Sciatic nerve (tissue), 2 donors: ENCODE measurements at regions not wholly inside any gene's neighbourhood (a gene's known extent, or its start where the extent isn't known, plus 50 kb on each side); places are given as distances from the start of the nearest gene placed in this dataset.

Source experiments
- ATAC-seq: fragments of 200-7000 bp; cut with Tn5 transposase; one replicate; pipeline ENCODE4 v1.9.1; 2020; ENCODE audit warnings: mild to moderate bottlenecking, moderate library complexity
- DNase-seq: peaks from one replicate; pipeline ENCODE4 v3.0.0-alpha.2; 2020; ENCODE audit warnings: low spot score
- intact Hi-C: fragments of 100-400 bp; cut with DNase I; formaldehyde crosslinking; loops from one replicate; pipeline ENCODE4 v1.14.2; 2022
- donor health status: DM: no; HTN: no; CAD: no.
- donor health status: DM: no; HTN: no; CAD: no.

DNA sequence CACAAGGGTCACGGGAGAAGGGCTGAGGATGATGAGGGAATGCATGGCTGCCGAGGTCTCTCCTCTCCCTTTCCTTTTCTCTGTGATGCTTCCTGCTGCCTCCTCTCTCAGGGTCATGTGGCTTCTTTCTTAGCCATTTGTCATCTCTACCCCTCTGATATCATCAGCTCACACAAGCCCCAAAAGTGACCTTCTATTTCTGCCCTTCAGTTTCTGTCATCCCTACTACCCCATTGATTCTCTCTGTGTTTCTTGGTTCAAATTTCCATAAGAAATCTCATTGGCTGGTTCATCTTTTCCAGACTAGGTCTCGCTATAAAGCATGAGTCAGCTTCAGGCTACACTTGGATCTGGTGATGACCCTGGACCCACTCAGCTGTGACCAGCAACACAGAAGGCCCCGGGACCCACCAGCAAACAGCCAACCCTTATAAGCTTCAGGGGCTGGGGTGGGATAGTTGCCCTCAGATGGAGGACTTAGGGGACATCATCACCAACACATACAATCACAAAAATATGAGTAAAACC, 284.3 kb downstream of the SKAP2 start:
- no peak for DNase-seq

DNA sequence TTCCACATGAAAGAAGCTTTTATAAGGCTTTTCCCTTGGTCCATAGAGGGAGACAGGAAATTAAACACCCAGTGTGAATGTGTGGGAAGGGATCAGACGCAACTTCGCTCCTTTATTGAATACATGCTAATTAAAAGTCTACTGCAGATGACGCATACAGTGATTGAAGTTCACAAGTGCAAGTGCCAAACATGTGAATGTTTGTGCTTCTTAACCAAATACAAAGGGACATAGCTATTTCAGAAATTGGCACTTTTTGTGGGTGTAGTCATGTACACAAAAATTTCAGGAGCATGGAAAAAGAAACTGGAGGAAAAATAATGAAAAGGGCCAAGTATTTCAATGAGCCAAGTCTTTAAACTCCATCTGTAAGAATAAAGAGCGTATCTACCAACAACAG, 283.7 kb downstream of the SKAP2 start:
- DNase-seq (no peak), ATAC-seq (no peak)
- intact Hi-C loops: no loop called here

More for the DNA sequence above, 284.3 kb downstream of the SKAP2 start:
- ATAC-seq: no peak
- intact Hi-C loops: no loop called here

DNA sequence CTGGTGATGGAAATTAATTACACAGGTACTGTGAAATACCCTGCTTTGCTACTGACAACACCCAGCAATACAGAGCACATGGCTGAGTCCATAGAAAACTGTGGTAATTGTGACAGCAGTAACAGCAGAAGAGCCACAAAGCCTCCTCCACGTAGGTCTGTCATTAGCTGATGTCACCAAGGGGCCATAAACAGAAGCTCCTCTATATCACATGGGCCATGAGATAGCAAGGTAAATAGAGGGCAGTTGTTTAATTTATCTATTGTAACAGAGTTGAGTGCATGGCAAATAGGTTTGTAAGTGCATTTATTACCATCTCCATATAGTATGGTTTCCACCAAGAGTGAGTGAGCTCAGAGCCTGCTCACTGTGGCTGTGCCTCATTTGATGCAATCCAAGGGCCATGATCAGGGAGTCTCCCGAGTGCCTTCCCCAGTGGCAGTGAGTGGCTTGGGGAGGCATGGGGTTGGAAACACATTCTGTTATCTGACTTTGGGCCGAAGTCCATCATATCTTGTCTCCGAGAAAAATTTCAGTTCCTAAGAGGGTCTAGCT, 281.2 kb downstream of the SKAP2 start:
- ATAC-seq (no peak), DNase-seq (no peak)
- intact Hi-C loops: no loop called here

DNA sequence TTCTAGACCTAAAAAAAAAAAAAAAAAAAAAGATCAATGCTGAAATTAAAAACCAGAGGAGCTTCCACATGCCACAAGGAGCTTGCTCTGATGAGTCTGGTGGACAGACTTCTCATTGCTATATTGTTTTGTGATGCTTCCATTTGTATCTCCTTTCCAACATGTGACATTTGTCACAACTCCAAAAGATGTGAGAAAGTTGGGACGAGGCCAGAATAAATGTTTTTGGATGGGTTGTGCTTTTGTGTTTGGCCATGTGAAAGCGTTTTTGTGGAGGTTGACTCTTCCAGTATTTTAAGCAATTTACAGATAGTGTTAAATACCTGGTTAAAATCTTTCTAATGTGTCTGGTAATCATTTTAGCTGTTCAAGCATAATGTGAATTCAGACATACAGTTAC, 280.1 kb downstream of the SKAP2 start:
- intact Hi-C loops: no loop called here
- DNase-seq: no peak
- no peak for ATAC-seq

DNA sequence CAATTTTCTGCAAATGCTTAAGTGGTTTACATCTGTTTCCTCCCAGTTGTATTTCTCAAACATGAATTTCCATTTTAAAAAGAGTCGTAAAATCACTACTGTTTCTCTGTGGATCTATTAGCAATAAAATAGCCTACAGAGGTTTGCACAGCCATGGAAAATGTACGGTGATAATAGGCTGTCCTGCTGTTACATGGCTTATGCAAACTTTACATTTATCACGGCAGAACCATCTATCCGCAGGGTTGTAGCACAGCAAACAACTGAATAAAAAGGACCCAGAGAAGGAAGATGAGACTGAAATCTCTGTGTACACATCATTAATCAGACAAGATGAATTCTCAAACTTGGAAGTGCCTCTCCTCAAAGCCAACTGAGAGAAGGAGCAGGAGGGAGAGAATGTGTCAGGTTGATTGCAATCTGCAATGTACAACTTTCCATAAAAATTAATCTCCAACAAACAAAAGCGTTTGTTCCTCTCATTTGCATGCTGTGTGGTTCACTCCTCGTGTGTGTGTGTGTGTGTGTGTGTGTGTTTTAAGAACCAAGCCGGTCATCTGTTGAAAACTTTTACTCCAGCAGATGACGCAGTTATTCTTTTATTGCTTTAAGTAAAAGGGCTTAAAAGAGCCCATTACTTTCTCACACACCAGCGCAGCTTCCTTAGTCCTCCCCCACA, 279.3 kb downstream of the SKAP2 start:
- intact Hi-C loops: no loop called here
- ATAC-seq (no peak), DNase-seq (no peak)

DNA sequence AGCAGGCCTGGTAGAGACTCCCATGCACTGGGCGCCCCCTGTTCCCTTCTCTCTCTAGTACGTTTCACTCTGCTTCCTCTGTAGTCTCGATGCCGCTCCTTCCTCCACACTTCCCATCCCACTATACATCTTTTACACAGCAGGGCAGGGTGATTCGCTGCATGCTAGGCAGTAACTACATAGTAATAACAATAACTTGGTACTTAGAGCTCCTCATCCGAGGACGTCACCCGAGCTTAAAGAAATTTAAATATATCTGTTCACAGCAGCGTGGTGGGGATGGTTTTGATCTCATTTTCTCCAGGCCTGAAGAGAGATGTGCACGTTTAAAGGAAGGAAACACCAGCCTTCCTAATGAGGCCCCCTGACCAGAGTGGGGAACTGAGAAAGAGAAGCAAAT, 276.9 kb downstream of the SKAP2 start:
- ATAC-seq: no peak
- intact Hi-C loops: no loop called here

DNA sequence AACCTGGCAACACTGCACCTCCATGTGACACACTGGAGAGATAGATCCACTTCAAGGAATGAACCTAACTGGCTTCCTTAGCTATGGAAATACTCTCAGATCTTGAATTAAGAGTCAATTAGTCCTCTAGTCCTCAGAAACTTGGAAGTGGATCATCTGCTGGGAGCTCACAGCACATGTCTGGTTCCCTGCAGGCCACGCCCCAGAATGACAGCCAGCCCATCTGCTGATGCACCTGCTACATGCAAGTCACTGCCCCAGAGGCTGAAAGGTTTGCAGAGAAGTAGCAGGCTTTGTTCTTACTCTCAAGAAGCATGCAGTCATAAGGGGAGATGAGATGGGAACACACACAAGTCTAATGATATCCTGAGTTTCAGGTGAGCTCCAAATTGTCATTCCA, 275.9 kb downstream of the SKAP2 start:
- no peak for DNase-seq
- ATAC-seq: no peak
- intact Hi-C loops: no loop called here

More for the DNA sequence above, 276.9 kb downstream of the SKAP2 start:
- no peak for DNase-seq

DNA sequence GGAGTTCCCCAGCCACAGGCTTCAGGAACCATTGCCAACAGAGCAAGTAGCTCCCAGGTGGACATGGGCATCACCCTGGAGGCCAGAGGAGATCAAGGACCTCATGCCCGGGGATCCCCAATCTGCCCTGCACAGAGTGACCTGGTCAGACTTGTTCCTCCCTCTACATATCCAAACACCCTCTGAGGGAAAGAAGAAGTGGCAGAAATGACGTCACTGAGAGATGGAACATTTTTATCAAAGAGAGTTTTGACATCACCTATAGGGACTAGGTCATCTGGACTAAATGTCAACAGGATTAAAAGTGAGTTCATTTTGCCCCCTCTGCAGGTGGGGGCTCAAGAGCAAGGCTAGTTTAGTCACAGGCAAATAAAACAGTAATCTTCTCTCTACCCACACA, 273.7 kb downstream of the SKAP2 start:
- ATAC-seq: no peak
- intact Hi-C loops: no loop called here
- no peak for DNase-seq

DNA sequence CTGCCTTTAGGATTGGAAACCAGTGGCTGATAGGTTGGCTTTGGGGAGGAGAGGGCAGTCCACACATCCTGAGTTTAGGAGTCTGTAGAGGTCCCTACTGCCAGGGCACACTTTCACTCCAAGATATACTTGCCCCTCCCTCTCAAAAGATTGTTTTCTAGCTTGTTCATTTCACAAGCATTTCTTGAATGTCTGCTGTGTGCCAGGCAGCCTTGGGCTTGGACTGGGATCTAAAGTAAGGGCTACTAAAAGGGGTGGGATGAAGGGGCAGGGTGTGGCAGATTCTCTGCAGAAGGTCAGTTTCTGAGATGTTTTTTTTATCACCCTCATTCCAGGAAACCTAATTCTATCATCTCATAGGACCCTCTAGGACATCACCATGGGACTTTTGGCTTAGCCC, 272.4 kb downstream of the SKAP2 start:
- DNase-seq (no peak), ATAC-seq (no peak)
- intact Hi-C loops: no loop called here

DNA sequence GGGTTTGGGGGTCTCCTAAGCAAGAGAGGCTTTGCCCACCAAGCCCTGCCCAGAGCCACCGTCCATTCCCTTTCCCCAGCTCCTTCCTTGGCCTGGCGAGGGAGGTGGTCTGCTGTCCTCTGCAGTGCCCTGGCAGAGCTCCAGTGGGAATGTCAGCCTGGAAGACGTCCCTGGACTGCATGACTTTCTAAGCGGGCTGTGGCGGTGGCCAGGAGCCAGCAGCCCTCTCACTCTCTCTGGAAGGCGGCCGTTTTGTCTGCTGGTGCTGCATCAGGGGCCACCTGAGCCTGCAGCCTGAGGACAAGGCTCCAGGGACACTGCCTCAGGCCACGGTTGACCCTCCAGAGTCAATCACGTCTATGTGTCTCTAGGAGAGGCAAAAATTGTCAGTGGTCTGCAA, 271.0 kb downstream of the SKAP2 start:
- intact Hi-C loops: no loop called here
- DNase-seq: no peak
- ATAC-seq: peak; percentile 26

DNA sequence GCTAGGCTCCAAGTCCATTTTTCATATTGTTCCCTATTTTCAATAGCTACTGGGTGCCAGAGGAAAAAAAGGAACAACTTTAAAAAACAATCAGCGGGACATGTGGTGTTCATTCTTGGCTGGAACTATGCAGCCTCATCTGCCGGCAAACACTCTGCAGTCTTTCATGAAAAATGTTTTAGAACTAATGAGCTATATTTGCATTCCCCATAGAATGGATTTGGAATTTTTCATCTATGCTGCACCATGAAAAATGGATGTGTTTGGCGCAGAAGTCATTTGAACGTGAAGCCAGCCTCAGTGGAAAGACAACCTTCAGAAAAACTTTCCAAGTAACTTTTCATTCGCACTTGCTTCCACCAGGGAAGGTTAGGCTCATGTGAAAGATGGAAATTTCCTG, 270.5 kb downstream of the SKAP2 start:
- DNase-seq (no peak), ATAC-seq (no peak)
- intact Hi-C loops: no loop called here

DNA sequence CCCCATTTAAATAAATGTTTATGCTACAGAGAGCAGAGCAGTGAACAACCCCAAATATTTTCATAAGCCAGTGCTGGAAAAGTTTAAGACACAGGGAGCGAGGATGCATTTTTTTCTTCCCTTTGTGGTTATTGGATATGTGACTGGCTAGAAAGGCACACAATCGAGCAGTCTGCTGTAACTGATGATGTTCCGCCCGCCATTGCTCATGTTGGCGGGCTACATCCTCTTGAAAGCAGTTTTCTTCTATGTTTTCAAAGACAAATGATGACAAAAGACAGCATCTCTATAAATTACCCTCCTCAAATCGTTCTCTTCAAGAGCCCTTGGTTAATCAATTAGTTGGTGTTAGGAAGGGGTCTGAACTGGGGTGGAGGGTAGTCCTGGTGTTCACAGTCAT, 269.8 kb downstream of the SKAP2 start:
- ATAC-seq: no peak
- intact Hi-C loops: no loop called here
- no peak for DNase-seq

DNA sequence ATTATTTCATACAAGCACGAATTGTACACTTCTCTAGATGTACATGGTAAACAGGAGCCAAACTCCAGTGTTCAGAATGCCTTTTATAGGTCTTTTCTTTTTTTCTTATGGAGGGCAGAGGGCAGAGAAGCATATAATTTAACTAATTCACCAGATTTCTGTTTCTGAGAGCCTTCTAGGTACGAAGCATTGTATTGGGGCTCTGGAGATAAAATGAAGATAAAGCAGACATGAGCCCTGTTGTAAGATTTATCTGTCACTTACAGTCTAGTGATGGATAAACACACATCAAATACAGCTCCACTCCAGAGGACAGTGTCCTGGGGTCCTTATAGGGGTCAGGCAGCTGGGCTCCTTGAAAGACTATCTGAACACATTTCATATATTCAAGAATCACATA, 265.5 kb downstream of the SKAP2 start:
- ATAC-seq (no peak), DNase-seq (no peak)
- intact Hi-C loops: no loop called here

DNA sequence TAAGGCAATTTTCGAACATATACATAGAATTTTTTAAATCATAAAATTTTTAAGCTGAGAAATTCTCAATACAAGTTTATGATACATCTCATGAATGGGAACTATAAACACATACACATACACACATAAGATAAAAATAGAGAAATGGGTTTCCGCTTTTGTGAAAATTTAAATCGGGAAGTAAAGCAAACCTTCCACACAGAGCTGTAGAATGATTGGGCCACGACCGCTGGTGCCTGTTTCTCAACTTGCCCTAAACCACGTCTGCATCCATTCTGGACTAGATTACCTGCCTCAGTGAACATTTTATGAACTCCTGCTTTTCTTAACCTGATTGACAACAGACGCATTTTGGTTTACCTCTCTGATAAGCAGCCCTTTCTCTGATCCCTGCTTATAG, 264.4 kb downstream of the SKAP2 start:
- intact Hi-C loops: no loop called here
- ATAC-seq: no peak
- DNase-seq: no peak

DNA sequence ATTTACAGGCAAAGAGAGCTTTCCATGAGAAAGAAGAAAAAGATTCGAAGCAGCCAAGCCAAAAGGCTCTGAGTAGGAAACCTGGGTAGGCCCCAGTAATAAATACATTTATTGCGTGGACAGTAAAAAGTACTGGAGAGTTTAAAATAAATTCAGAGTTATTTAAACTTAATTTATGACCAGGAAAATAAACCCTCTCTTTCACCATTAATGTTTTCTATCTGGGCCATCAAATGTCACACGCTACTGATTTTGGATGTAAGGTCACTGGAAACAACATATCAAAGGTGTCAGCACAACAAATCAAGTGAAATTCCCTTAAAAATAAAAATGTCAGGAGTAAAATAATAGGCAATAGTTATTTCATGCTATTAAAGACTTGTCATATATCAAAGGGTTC, 264.0 kb downstream of the SKAP2 start:
- ATAC-seq: no peak
- DNase-seq: no peak

DNA sequence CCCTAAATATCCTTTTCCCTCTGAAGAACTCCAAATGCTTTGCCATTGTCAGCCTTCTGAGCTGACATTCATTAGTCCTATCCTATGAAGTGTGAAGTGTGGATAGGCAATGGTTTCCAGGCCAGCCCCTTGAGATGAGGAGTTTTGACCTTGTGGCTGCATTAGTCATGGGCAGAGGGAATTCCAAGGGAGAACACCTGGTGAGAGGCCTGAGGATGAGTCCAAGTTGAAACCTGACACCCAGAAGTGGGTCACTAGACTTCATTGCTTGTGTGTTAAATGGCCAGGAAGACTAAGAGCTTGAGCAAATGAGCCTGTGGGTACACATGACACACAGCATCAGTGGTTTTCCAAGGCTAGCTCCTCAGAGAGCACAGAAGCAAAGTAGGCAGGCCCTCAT, 260.8 kb downstream of the SKAP2 start:
- DNase-seq: no peak

More for the DNA sequence above, 264.0 kb downstream of the SKAP2 start:
- intact Hi-C loops: no loop called here

DNA sequence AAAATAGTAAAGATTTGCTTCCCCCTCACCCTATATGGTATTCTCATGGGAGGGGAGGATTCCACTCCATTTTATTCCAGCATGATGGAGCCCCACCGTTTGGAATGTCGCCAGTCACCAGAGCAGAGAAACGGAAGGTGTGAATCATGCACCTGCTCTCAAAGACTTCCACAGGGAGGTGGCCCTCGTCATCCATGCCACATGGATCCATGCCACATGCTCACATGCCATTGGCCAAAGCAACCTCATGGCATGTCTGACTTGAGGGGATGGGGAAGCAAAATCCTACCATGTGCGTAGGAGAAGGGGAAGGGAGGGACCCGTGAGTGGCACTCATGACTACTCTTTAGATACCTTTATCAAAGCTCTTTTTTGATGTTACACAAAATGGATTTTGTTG, 256.0 kb downstream of the SKAP2 start:
- ATAC-seq: no peak
- intact Hi-C loops: no loop called here
- no peak for DNase-seq

More for the DNA sequence above, 260.8 kb downstream of the SKAP2 start:
- intact Hi-C loops: no loop called here
- no peak for ATAC-seq

DNA sequence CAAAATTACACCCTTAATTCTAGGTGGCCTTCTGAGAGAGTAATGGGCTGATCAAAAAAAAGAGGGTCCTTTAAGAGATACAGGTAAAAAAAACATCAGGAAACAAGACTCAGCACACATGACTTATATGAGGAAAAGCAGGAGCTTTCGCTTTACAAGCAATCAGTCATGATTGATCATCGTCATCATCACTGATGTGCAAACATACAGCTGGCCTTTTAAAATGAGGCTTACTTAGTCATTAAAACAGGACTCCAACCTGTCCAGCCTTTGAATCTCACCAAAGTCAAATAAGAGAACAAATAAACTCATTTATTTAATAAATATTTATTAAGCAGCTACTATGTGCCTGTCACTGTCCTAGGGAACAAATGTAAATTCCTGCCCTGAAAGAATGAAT, 255.3 kb downstream of the SKAP2 start:
- DNase-seq (no peak), ATAC-seq (no peak)
- intact Hi-C loops: no loop called here

DNA sequence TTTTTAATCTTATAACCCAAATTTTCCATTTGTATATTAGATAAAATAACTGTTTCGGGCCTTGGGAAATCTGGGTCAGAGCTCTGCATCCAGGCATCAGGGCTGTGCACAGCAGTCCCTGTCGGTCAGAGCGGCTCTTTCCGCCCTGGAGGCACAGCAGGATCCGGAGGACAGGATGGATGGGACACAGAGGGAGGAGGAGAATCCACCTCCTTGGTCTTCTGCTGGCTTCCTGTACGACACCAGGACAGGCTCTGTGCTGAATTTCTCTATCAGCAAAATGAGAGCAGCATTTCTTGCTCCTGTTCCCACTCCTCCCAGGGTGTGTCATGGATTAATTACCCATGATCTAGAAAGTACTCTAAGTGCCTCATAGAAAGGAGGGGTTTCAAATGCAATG, 254.9 kb downstream of the SKAP2 start:
- DNase-seq (no peak), ATAC-seq (no peak)
- intact Hi-C loops: no loop called here

DNA sequence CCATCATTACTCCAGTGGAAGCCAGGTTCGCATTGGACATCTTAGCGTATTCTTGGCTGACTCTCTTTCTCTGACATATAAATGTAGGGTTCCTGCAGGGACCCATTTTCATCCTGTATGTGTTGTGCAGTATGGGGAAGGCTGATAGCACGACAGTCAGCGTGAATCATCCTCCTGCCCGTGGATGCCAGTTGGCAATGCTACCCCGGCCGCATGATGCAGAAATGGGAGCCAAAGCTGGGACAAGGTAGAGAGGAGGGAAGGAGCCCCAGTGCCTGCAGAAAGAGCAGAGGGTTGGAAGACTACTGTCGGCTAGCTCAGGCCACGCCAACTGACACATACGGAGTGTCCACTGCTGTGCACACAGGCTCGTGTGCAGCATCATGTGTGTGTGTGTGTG, 251.6 kb downstream of the SKAP2 start:
- DNase-seq (no peak), ATAC-seq (no peak)
- intact Hi-C loops: no loop called here

DNA sequence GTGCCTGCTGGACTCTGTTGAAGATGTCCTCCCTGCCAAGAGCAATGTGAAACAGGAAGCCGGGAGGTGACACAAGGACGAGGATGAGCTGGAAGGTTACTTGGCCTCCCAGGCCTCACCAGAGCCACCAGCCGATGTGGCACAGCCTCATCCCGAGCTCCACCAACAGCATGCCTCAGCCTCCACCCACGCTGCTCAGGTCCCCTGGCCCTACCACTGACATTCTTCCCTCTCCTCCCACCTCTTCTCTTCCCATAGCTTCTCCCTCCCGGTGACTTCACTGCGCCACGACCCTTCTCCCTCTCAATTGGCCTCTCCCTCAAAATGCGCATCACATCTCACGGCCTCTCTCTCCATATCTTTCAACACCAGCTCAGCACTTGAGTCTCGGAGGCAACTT, 249.9 kb downstream of the SKAP2 start:
- DNase-seq: no peak
- intact Hi-C loops: no loop called here
- ATAC-seq: no peak
